OCI-LY1 (cell line): ENCODE measurements at regions not wholly inside any gene's neighbourhood (a gene's known extent, or its start where the extent isn't known, plus 50 kb on each side); places are given as distances from the start of the nearest gene placed in this dataset.

Source experiments
- EZH2 ChIP-seq: fragments of 200-600 bp; sonication (generic), shearing (Covaris generic); IDR thresholded peaks from 2 replicates; pipeline ENCODE4 v1.8.0; 2017; ENCODE audit warnings: borderline replicate concordance, mixed run types, mild to moderate bottlenecking, antibody characterized with exemption, low read length, moderate library complexity, mixed read lengths
- TF ChIP-seq, protein P1 (sequence below): fragments of 200-600 bp; sonication (generic), shearing (Covaris generic); IDR thresholded peaks from 2 replicates; pipeline ENCODE4 v1.5.1; 2017; ENCODE audit warnings: mild to moderate bottlenecking, antibody characterized with exemption, low read length, moderate library complexity, mixed read lengths

DNA sequence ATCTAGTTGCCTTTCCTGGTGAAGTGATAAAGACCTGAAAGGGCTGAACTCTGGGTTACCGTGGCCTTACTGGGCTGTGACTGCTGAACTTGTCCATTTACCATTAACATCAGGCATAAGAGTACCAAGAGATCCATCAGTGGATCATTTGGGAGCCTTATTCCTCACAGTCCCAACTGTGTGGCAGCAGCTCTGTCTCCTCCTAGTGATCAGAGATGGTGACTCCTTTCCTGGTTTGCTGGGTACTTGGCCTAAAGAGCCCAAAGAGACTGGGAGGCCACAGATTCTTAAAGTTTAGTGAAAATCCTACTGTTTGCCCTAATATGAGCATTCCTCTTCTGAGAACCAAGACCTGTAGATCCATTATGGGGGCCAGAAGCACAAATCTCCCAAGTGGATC lies 56.3 kb upstream of the ATP6AP2 start:
- TF ChIP-seq, protein P1, sequence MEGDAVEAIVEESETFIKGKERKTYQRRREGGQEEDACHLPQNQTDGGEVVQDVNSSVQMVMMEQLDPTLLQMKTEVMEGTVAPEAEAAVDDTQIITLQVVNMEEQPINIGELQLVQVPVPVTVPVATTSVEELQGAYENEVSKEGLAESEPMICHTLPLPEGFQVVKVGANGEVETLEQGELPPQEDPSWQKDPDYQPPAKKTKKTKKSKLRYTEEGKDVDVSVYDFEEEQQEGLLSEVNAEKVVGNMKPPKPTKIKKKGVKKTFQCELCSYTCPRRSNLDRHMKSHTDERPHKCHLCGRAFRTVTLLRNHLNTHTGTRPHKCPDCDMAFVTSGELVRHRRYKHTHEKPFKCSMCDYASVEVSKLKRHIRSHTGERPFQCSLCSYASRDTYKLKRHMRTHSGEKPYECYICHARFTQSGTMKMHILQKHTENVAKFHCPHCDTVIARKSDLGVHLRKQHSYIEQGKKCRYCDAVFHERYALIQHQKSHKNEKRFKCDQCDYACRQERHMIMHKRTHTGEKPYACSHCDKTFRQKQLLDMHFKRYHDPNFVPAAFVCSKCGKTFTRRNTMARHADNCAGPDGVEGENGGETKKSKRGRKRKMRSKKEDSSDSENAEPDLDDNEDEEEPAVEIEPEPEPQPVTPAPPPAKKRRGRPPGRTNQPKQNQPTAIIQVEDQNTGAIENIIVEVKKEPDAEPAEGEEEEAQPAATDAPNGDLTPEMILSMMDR: peak; percentile 6; the same call in 1 of the 2 replicates
- no peak for TF ChIP-seq EZH2
